Thyroid gland (tissue), 4 donors: ENCODE measurements at regions not wholly inside any gene's neighbourhood (a gene's known extent, or its start where the extent isn't known, plus 50 kb on each side); places are given as distances from the start of the nearest gene placed in this dataset.

ENCODE experiments used
- POLR2A ChIP-seq, 2 donors: fragments of 450-650 bp; IDR thresholded peaks; one replicate each; pipeline ENCODE4 v1.6.1; 2017; ENCODE audit warnings: antibody characterized with exemption in 2 of 2, mild to moderate bottlenecking in 2 of 2, moderate library complexity in 1 of 2
- TF ChIP-seq, protein P1 (sequence below), 6 experiments: fragments of 200-600 bp in 3 of 6; fragments of 450-650 bp in 3 of 6; sonication (generic) in 3 of 6; IDR thresholded peaks; one replicate each; pipeline ENCODE4 v1.5.1; 2016 to 2019; ENCODE audit warnings: antibody characterized with exemption in 6 of 6, mild to moderate bottlenecking in 2 of 6, inconsistent platforms in 1 of 6, moderate library complexity in 1 of 6

DNA sequence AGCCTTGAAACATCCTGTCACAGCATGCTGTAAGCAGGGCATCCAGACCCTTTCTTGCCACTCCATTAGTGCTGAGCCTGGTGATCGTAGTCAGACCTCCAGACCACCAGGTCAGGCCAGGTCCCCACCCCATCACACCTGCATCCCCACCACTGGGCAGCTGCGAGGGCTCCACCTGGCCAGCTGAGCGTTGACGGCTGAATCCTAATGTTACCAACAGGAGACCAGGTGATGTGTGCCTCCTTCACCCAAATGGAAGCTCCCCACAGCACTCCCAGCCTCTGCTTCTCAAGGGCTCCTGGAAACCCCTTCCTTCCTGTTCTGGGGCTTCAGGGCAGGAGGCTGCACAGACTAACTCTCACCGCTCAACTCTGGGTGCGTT lies 189.4 kb downstream of the C16orf95 start:
- TF ChIP-seq, protein P1, sequence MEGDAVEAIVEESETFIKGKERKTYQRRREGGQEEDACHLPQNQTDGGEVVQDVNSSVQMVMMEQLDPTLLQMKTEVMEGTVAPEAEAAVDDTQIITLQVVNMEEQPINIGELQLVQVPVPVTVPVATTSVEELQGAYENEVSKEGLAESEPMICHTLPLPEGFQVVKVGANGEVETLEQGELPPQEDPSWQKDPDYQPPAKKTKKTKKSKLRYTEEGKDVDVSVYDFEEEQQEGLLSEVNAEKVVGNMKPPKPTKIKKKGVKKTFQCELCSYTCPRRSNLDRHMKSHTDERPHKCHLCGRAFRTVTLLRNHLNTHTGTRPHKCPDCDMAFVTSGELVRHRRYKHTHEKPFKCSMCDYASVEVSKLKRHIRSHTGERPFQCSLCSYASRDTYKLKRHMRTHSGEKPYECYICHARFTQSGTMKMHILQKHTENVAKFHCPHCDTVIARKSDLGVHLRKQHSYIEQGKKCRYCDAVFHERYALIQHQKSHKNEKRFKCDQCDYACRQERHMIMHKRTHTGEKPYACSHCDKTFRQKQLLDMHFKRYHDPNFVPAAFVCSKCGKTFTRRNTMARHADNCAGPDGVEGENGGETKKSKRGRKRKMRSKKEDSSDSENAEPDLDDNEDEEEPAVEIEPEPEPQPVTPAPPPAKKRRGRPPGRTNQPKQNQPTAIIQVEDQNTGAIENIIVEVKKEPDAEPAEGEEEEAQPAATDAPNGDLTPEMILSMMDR (IDR thresholded peaks at IDR 0.05), result no peak
- TF ChIP-seq POLR2A (IDR thresholded peaks at IDR 0.05), result no peak
